Femur (tissue), 1 donor: ENCODE measurements at regions not wholly inside any gene's neighbourhood (a gene's known extent, or its start where the extent isn't known, plus 50 kb on each side); places are given as distances from the start of the nearest gene placed in this dataset.
"Not testable (repeated sequence)": the region's sequence is repeated elsewhere in the genome, so short reads cannot be mapped to it uniquely, and the experiment has no call there.

Source experiments
- DNase-seq: peaks from one replicate; pipeline ENCODE4 v3.0.0-alpha.2; 2017

DNA sequence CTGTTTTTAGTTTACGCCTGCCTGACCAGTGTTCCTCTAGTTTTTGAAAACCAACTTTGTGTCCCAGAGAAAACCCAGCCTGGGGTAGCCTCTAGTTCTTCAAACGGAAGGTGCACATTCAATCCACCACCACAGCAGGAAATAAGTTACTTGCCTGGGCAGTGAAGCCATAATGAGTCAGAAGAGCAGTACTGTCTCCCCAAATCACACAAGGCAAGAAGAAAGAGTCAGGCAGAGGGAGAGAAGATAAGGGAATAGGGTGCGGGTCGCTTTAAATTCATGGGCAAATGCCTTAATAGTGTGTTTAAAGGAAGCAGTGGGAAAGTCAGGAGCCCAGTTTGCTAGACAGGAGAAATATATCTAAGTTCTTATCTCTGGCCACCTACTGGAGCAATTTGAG is 333.8 kb upstream of the GRIA3 start:
- DNase-seq = no peak

DNA sequence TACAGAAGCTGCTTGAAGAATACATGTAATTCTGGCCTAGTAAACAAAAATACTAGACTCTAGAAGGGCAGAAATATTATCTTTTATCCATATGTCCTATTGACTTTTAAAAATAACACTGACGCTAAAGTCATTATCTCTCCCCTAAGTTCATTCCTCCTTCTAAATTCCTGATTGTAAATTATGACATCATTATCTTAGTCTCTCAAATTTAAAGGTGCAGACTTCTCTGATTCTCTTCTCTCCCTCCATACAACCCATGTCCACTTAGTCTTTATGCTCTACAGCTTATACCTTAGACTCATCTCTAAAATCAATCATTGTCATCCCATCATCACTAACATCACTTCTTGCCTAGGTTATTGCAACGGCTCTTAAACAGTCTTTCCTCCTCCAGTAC is 327.9 kb upstream of the GRIA3 start:
- DNase-seq = no peak

DNA sequence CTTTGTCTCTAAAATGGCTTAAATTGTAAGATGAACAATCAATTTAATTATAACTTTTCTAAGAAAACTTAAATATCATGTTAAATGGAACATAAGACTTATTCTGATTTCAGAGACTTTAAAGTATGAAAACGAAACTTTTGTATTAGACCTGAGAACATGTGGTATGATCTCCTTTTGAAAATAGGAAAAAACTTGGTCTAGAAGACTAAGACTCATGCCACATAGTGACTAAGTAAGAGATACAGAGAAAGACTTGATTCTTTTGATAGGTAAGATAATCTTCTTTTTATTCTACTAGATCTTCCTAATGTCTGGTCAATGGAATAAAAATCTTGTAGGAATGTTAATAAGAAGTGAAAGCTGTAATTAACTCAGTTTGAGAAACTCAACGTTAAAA is 326.3 kb upstream of the GRIA3 start:
- no peak for DNase-seq

DNA sequence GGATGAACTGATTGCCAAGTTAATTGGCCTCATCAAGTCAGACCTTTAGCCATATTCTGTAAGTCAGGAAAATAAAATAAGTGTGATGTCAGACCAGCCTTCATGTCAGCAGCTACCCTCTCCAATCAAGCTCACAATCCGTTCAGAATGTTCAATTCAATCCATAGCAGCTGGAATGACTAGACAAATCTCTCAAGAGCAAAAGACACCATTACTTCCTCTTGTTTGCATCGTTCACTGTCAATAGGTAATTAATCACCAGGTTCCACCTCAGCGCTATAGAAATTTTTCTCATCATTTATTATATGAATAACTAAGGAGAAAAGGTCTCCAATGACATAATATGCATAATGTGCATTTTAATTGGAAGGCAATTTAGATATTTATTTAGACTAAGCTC is 321.0 kb upstream of the GRIA3 start:
- DNase-seq = no peak

DNA sequence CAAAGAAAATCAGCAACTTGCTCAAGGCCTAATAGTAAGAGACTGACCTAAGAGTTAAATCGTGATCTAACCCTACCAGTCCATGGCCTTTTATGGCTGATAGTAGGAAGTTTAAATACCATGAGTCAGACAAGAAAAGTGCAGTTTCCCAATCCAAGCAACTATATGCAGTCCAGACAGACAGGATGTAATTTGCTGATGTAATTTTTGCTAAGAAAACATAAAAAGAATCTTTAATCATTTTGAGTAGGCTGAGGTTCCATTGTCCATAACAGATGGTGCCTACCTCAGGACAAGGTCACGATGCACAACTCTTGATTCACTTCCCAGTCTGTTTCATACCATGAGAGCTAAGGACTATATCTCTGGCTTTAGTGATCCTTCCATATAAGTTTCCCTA is 317.5 kb upstream of the GRIA3 start:
- no peak for DNase-seq

DNA sequence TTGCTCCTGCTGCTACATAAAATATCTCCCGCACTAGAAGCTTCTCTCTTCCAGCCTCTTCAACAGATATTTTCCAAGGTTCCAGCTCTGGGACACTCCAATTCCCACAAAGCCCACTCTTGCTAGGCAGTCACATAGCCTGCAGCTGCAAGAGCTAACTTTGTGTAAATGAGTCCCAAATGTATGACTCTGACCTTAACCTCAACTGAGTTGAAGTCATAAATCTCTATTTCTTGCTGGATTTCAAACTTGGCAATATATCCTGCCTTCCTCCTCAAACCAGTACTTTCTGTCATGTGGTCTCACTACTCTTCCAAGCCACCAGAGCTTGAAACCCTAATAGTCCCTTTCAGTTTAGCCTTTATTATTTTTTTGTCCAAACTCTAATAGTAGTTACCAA is 315.4 kb upstream of the GRIA3 start:
- peak; percentile 44 for DNase-seq

DNA sequence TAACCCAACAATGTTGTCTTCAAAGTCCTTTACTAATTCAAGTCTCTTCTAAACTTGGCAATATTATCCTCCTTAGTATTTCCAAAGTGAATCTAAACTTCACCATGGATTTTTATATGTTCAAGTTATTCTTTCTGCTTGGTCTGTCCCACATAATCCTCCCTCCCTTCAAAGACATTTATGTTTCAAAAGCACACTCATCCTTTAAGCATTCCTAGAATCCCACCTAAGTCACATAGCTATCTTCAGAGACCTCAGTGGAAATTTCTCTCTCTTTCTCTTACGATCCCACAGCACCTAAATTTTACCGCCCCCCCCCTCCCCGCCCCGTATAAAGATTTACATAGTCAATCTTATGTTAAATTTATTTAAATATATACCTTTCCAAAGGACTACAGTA is 314.9 kb upstream of the GRIA3 start:
- no peak for DNase-seq

DNA sequence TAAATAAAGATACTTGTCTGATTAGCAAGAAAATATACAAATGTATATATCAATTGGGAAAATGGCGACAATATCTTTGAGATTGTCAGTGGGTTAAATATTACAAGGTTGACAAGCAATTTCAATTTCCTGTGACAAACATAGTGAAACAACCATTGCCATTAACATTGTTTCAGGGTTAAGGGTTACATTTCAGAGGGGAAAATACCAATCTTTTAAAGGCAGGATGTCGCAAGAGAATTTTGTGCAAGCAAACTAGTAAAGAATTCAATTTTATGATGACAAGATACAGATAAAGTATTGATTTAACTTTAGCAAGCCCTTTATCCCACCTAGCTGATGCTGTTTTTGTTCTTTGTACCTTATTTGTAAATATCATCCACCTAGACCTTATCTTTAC is 305.8 kb upstream of the GRIA3 start:
- no peak for DNase-seq

DNA sequence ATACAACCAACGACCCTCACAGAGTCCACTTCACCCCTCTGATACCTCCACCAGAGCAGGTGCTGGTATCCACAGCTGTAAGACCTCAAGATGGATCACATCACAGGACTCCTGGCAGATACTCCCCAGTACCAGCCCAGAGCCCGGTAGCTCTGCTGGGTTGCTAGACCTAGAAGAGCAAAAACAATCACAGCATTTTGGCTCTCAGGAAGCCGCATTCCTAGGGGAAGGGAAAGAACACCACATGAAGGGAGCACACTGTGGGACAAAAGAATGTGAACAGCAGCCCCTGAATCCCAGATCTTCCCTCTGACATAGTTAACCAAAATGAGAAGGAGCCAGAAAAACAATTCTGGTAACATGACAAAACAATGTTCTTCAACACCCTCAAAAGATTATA is 303.1 kb upstream of the GRIA3 start:
- DNase-seq = no peak

DNA sequence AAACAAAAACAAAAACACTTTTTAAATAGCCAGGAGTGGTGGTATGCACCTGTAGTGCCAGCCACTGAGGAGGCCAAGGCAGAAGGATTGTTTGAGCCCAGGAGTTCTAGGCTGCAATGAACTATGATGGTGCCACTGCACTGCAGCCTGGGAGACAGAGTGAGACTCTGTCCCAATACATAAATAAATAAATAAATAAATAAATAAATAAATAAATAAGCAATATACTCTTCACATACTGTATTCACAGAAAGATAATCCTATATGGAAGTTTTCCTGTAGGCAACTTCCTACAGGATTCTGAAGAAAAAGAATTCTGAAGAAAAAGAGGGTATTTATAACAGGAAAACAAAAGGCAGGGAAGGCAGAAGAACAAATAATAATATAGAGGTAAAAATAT is 293.3 kb upstream of the GRIA3 start:
- DNase-seq = no peak

DNA sequence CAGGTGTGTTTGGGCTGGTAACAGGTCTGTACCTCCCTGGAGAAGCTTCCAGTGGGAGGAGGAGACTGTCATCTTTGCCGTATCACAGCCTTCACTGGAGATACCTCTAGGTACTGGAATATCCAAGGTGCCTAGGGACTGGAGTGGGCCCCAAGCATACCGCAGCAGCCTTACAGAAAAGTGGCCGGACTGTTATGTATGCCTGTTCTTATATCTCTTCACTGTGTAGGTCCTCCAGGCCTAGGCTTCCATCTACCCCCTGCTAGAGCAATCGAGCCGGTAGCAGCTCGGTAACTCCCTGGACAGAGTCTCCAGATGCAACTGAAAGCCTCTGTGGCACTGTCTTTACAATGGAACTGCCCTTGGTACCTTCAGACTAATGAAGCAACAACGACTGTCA is 277.4 kb upstream of the GRIA3 start:
- DNase-seq = no peak

DNA sequence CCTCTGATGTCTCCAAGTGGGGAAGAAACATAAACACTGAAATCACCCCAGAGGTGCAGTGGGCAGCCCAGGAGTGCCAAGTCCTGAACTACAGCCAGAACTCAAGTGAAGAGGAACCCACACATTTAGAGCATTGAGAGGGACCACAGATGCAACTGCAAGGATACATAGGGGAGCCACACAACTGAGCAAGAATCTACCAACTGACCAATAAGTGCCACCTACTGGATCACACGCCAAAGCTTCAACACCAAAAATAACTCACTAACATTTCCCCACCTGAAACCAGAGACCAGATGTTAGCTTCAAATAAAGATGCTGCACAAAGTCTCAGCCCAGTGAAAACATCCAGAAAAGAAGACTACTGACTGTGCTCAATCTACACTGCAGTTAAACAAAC is 276.7 kb upstream of the GRIA3 start:
- DNase-seq = no peak

DNA sequence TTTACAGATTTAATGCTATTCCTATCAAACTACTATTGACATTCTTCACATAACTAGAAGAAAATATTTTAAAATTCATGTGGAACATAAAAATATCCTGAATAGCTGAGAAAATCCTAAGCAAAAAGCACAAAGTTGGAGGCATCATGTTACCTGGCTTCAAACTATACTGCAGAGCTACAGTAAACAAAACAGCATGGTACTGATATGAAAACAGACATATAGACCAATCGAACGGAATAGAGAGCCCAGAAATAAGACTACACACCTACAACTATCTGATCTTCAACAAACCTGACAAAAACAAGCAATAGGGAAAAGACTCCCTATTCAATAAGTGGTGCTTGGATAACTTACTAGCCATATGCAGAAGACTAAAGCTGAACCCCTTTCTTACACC is 273.4 kb upstream of the GRIA3 start:
- DNase-seq = no peak

DNA sequence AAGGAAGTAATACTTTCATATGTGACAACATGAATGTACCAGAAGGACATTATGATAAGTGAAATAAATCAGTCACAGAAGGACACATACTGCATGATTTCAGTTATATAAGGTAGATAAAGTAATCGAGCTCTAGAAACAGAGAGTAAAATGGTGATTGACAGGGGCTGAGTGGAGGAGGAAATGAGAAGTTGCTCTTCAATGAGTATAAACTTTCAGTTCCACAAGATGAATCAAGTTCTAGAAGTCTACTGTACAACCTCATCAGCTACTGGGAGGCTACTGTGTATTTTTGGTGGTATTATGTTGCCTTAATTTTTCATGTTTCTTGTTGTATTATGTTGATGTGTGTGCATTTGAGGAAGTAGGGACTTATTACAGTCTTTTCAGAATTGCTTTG is 270.9 kb upstream of the GRIA3 start:
- DNase-seq = no peak

DNA sequence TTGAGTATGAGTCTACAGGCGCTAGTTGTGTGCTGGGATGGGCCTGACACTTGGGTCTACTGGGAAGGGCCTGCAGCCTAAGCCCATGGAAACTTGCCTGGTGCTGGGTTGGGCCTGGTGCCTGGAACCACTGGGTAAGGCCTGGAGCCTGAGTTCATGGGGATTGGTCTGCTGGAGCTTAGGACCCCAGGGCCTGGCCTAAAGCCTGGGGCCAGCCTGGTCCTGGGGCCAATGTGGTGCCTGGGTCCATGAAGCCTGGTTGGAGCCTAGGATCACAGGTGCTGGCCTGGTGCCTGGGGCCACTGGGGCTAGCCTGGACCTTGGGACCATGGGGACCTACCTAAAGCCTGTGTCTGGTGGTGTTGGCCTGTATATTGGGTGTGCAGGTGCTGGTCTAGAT is 270.3 kb upstream of the GRIA3 start:
- DNase-seq = no peak

DNA sequence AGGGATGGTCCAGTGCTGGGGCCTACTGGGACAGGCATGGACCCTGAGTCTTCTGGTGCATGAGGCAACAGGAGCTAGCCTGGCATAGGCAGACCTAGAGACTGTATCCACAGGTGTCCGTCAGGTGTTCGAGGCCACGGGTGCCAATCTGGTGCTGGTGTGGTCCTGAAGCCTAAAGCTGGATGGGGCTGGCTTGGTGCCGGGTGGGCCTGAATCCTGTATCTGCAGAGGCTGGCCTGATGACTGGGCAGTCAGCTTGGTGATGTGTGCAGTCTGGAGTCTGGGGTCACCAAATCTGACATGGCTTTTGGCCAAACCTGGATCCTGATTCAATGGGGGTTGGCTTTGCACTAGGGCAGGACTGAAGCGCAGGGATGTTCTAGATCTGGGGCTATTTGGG is 269.8 kb upstream of the GRIA3 start:
- DNase-seq = no peak

DNA sequence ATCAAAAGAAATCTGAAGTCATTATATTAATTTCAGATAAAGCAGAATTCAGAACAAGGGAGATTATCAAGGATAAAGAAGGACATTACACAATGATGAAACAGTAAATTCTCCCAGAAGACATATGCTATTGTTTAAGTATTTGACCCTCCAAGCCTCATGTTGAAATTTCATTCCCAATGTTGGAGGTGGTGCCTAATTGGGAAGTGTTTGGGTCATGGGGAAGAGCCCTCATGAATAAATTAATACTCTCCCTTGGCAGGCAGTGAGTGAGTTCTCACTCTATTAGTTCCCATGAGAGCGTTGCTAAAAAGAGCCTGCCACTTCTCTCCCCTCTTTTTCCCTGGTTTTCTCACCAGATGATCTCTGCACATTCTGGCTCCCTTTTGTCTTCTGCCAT is 249.9 kb upstream of the GRIA3 start:
- no peak for DNase-seq

DNA sequence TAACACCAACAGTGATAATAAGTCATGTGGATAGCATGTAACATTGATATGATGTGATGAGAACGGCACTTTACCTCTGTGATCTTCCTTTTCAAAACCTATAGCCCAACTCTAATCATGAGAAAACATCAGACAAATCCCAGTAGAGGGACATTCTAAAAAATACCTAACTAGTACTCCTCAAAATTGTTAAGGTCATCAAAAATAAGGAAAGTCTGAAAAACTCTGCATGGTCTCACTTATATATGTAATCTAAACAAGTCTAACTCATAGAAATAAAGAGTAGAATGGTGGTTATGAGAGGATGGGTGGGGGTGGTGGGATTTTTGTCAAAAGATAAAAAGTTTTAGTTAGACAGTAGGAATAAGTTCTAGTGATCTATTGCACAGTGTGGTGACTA is 243.9 kb upstream of the GRIA3 start:
- no peak for DNase-seq

DNA sequence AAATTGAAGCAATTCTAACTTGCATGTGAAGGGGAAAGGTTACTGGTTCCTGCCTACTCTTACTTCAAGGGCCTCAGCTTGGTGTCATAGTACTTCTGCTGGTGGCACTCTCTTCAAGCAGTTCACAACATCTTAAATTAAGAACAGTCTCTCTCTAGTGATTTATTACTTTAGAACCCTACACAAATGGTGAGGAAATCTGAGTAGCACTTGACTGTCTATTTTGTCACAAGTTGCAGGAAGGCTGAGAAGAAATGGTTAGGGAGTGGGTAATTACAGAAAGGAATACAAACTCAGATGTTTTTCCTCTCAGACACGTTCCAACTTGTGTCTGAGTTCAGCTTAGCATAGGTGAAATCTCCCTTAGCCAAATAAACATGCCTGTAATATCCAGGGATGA is 242.3 kb upstream of the GRIA3 start:
- DNase-seq = no peak

DNA sequence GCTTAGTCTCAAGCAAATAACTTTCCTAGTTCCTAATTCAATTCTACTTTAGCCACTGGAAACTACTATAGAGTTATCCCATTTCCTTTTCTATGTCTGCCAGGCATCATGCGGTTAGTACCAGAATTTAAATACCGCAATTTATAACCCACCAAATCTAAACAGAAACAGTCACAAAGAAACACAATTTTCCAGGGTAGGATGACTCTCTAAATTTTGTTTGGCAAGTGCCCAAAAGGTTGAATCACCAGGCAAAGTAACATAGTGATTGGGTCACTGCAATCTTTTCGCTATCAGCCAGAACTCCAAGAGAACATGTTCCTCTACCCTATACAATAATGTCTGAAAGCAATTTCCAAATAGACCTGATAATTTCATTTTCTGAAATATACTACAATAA is 240.2 kb upstream of the GRIA3 start:
- DNase-seq = no peak

DNA sequence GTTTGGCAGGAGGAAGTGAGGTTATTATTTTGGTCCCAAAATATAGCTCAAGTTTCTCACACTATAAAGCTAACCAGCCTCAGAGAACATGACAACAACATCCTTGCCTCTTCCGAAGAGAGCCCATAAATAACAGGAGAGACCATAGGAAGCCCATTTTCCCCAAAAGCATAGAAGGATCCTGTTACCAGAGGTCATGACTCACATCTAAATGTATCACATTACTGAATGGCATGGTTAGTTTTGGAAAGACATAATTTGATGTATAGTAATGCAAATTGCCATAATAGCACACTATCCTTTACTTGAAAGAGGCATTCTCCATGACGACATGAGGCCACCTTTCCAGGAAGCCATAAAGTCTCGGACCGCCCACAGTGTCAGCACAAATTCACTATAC is 238.8 kb upstream of the GRIA3 start:
- no peak for DNase-seq

DNA sequence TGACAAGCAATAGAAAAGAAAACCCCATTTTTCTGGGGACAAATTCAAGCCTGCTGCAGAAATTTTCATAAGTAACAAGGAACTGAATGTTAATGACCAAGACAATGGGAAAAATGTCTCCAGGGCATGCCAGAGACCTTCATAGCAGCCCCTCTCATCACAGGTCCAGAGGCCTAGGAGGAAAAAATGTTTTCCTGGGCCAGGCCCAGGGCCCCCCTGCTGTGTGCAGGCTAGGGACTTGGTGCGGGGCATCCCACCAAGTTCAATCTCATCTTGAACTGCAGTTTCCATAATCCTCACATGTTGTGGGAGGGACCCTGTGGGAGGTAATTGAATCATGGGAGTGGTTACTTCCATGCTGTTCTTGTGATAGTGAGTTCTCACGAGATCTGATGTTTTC is 211.5 kb upstream of the GRIA3 start:
- no peak for DNase-seq

DNA sequence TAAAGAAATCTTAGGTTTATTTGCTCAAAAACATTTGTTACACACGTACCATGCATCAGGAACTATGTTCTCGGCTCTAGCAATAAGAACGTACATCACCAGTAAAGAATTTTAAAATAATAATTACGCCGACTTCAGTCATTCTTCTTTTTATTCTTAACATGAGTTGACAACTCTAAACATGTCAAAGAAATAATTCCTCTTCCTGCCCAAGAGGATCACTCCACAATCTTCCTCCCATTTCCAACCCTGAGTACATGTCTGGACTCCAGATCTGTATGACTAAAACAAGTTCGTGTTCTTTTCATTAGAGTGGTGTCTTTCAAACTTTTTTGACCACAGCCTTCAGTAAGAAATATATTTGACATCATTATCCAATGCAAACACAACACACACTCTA is 201.6 kb upstream of the GRIA3 start:
- no peak for DNase-seq

DNA sequence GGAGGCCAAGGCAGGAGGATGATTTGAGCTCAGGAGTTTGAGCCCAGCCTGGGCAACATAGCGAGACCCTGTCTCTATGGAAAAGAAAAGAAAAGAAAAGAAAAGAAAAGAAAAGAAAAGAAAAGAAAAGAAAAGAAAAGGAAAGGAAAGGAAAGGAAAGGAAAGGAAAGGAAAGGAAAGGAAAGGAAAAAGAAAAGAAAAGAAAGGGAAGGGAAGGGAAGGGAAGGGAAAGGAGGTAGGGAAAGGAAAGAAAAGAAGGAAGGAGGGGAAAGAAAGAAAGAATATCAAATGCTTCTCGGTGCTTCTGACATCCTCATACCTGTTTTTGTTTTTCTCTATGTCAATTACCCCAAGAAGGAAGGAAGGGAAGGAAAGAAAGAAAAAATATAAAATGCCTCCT is 181.2 kb upstream of the GRIA3 start:
- not testable (repeated sequence) for DNase-seq

DNA sequence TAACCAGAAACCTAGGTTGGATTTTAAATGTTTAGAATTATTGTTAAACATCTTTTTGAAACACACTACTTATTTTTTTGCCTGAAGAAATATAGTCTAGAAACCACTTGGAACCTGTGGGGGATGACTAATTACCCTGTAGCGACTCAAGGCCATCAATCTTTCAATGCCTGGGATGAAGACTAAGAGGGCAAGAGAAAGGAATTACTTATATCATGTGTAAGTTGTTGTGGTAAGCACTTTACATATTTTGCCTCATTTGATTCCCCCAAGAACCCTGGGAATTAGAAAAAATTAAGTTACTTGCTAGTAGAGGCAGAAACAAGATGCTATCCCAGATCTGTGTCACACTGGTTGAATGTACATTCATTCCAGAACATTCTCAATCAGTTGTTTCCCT is 170.9 kb upstream of the GRIA3 start:
- DNase-seq = no peak

DNA sequence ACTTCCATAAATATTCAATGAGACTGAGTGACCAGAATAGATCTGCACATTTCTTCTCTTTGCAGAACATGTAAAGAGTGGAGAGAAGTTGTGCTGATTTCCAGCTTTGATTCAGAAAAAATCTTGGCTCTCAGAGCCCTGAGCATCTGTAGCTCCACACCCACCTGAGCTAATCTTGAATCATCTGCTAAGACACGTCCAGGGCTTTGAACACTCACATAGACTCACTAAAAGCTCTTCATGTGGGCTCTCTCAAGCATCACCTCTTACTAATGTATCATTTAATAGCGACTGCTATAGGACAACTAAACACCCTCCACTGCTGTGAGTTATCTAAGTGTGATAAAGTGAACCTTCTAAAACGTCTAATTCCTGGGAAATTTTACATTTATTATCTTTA is 147.7 kb upstream of the GRIA3 start:
- DNase-seq = no peak
